ENCODE measurements at regions not wholly inside any gene's neighbourhood (a gene's known extent, or its start where the extent isn't known, plus 50 kb on each side); places are given as distances from the start of the nearest gene placed in this dataset.
"Not testable (repeated sequence)": the region's sequence is repeated elsewhere in the genome, so short reads cannot be mapped to it uniquely, and the experiment has no call there.

DNA sequence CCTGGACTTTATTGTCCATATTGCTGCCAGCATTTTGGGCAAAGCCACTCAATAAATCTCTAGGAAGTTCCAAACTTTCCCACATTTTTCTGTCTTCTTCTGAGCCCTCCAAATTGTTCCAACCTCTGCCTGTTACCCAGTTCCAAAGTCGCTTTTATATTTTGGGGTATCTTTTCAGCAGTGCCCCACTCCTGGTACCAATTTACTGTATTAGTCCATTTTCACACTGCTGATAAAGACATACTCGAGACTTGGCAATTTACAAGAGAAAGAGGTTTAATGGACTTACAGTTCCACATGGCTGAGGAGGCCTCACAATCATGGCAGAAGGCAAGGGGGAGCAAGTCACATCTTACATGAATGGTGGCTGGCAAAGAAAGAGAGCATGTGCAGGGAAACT lies 53.4 kb downstream of the AHSP start:
- DNase-seq (ENCODE audit: low spot score in 2 of 2), result not testable (repeated sequence)
- WGBS, 2 donors, result 64 to 66% methylated on average over 2 of the region's 2 CpGs

DNA sequence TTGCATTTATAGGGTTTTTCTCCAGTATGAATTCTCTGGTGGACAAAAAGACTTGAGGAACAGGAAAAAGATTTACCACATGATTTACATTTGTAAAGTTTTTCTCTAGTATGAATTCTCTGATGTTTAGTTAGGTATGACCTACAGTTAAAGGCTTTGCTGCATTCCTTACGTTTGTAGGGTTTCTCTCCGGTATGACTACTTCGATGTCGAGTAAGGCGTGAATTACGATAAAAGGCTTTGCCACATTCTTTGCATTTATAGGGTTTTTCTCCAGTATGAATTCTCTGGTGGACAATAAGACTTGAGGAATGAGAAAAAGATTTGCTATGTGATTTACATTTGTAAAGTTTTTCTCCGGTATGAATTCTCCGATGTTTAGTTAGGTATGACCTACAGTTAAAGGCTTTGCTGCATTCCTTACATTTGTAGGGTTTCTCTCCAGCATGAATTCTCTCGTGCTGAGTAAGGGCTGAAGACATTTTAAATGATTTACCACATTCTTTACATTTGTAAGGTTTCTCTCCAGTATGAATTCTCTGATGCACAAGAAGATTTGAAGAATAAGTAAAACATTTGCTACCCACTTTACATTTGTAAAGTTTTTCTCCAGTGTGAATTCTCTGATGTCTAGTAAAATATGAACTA lies 74.2 kb downstream of the AHSP start:
- WGBS, 2 donors, result 78 to 85% methylated on average over 9 of the region's 9 CpGs

More for the DNA sequence above, 53.4 kb downstream of the AHSP start:
- H3K27ac ChIP-seq, H3K4me3 ChIP-seq, H3K27me3 ChIP-seq, H3K4me1 ChIP-seq, H3K36me3 ChIP-seq: not testable (repeated sequence)
- peaks cover 0 to 55% (median 2%) of the 10 kb centered on the region in 4 donors for H3K9me3 ChIP-seq

DNA sequence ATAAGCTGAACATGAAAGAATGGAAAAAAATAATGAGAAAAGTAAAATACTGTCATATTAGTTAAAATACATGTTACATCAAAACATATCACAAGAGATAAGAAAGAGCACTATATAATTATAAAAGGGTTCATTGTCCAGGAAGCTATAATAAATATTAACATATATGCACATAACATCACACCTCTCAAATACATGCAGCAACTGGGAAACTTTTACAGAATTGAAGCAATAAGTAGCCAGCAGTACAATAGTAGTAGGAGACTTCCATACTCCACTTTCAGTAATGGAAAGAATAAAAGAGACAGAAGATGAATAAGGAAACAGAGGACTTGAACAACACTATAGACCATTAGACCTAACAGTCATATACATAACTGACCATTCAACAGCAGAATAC lies 90.4 kb downstream of the AHSP start:
- H3K36me3 ChIP-seq, result no peaks in the 10 kb centered on the region
- no peaks in the 10 kb centered on the region for H3K27me3 ChIP-seq
- H3K4me3 ChIP-seq, result no peak overlapping the region
- H3K4me1 ChIP-seq, result no peaks in the 10 kb centered on the region
- H3K27ac ChIP-seq, result no peak overlapping the region
- TF ChIP-seq EP300 (IDR thresholded peaks at IDR 0.05), result no peak
- TF ChIP-seq, protein P1, sequence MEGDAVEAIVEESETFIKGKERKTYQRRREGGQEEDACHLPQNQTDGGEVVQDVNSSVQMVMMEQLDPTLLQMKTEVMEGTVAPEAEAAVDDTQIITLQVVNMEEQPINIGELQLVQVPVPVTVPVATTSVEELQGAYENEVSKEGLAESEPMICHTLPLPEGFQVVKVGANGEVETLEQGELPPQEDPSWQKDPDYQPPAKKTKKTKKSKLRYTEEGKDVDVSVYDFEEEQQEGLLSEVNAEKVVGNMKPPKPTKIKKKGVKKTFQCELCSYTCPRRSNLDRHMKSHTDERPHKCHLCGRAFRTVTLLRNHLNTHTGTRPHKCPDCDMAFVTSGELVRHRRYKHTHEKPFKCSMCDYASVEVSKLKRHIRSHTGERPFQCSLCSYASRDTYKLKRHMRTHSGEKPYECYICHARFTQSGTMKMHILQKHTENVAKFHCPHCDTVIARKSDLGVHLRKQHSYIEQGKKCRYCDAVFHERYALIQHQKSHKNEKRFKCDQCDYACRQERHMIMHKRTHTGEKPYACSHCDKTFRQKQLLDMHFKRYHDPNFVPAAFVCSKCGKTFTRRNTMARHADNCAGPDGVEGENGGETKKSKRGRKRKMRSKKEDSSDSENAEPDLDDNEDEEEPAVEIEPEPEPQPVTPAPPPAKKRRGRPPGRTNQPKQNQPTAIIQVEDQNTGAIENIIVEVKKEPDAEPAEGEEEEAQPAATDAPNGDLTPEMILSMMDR (IDR thresholded peaks at IDR 0.05), result no peak
- TF ChIP-seq POLR2A (IDR thresholded peaks at IDR 0.05), result no peak
- H3K9me3 ChIP-seq, result peaks cover 0 to 13% (median 5%) of the 10 kb centered on the region in 4 donors
- DNase-seq (ENCODE audit: low spot score in 2 of 2), result no peak

More for the DNA sequence above, 74.2 kb downstream of the AHSP start:
- DNase-seq (ENCODE audit: low spot score in 2 of 2); H3K27me3 ChIP-seq; H3K27ac ChIP-seq; H3K4me1 ChIP-seq; H3K36me3 ChIP-seq; H3K4me3 ChIP-seq: not testable (repeated sequence)
- peaks cover 0 to 92% (median 14%) of the 10 kb centered on the region in 4 donors for H3K9me3 ChIP-seq

DNA sequence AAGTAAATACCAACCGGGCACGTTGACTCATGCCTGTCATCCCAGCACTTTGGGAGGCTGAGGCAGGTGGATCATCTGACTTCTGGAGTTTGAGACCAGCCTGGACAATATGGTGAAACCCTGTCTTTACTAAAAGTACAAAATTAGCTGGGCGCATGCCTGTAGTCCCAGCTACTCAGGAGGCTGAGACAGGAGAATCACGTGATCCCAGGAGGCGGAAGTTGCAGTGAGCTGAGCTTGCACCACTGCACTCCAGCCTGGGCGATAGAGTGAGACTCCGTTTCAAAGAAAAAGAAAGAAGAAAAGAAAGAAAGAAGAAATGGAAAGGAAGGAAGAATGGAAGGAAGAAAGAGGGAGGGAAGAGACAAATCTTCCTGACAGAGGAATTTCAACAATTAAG lies 108.7 kb downstream of the AHSP start:
- H3K9me3 ChIP-seq, result no peaks in the 10 kb centered on the region
- 85 to 86% methylated on average over 7 of the region's 7 CpGs for WGBS, 2 donors
- DNase-seq (ENCODE audit: low spot score in 2 of 2), result no peak
- H3K27ac ChIP-seq, result no peak overlapping the region
- no peaks in the 10 kb centered on the region for H3K27me3 ChIP-seq
- no peaks in the 10 kb centered on the region for H3K4me1 ChIP-seq
- no peak overlapping the region for H3K4me3 ChIP-seq
- H3K36me3 ChIP-seq, result no peaks in the 10 kb centered on the region
- TF ChIP-seq EP300 (IDR thresholded peaks at IDR 0.05) (no peak), POLR2A (IDR thresholded peaks at IDR 0.05) (no peak)
- TF ChIP-seq, protein P1 (IDR thresholded peaks at IDR 0.05), result no peak

DNA sequence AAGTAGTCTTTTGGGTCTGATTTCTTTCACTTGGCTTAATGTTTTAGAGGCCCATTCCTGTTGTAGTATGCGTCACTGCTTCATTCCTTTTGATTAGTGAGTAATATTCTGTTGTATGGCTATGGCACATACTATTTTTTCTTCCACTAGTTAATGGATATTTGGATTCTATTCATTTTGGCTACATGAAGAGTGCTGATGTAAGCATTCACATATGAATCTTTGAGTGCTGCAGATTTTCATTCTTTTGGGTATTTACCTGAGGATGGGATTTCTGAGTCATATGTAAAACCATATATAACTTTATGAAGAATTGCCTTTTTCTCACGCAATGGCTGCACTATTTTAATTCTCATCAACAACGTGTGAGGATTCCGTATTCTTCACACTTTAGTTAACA lies 113.6 kb downstream of the AHSP start:
- H3K4me3 ChIP-seq, result no peak overlapping the region
- H3K4me1 ChIP-seq, result no peaks in the 10 kb centered on the region
- no peaks in the 10 kb centered on the region for H3K9me3 ChIP-seq
- no peaks in the 10 kb centered on the region for H3K36me3 ChIP-seq
- no peak for DNase-seq (ENCODE audit: low spot score in 2 of 2)
- TF ChIP-seq, protein P1 (IDR thresholded peaks at IDR 0.05), result no peak
- no peak overlapping the region for H3K27ac ChIP-seq
- no peaks in the 10 kb centered on the region for H3K27me3 ChIP-seq
- 81 to 84% methylated on average over 4 of the region's 4 CpGs for WGBS, 2 donors

DNA sequence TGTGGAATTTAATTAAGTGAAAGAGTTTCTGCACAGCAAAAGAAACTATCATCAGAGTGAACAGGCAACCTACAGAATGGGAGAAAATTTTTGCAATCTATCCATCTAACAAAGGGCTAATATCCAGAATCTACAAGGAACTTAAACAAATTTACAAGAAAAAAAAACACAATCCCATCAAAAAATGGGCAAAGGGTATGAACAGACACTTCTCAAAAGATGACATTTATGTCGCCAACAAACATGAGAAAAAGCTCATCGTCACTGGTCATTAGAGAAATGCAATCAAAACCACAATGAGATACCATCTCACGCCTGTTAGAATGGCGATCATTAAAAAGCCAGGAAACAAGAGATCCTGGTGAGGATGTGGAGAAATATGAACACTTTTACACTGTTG lies 128.0 kb downstream of the AHSP start:
- DNase-seq (ENCODE audit: low spot score in 2 of 2); H3K36me3 ChIP-seq; H3K27me3 ChIP-seq; H3K4me3 ChIP-seq; H3K4me1 ChIP-seq; H3K27ac ChIP-seq: not testable (repeated sequence)
- H3K9me3 ChIP-seq, result peaks cover 0 to 21% (median 0%) of the 10 kb centered on the region in 4 donors
- 76 to 82% methylated on average over 4 of the region's 4 CpGs for WGBS, 2 donors
